Fibroblast of lung (primary cell): ENCODE measurements at regions not wholly inside any gene's neighbourhood (a gene's known extent, or its start where the extent isn't known, plus 50 kb on each side); places are given as distances from the start of the nearest gene placed in this dataset.

Source experiments
- DNase-seq, 2 donors: peaks; one replicate each; pipeline versions ENCODE4 v3.0.0 to v3.0.0-alpha.2; 2010; ENCODE audit warnings: low read depth in 2 of 2
- H2AFZ ChIP-seq: 2 replicates; pipeline ENCODE4 v1.5.1; 2012; ENCODE audit warnings: low read length, control low read depth, inconsistent platforms
- H3K27ac ChIP-seq: 2 replicates; pipeline ENCODE4 v1.5.1; 2011; ENCODE audit warnings: low read length, control low read depth; ENCODE audit not compliant: insufficient read depth
- H3K27me3 ChIP-seq: 2 replicates; pipeline ENCODE4 v1.5.1; 2011; ENCODE audit warnings: mild to moderate bottlenecking, low read length; ENCODE audit not compliant: control insufficient read depth, insufficient read depth
- H3K36me3 ChIP-seq: 2 replicates; pipeline ENCODE4 v1.5.1; 2011; ENCODE audit warnings: low read length; ENCODE audit not compliant: control insufficient read depth, insufficient read depth
- H3K4me1 ChIP-seq: 2 replicates; pipeline ENCODE4 v1.5.1; 2011; ENCODE audit warnings: low read length; ENCODE audit not compliant: control insufficient read depth, insufficient read depth; ENCODE audit errors: extremely low read depth
- H3K4me2 ChIP-seq: 2 replicates; pipeline ENCODE4 v1.5.1; 2011; ENCODE audit warnings: low read length, control low read depth; ENCODE audit not compliant: insufficient read depth; ENCODE audit errors: extremely low read depth
- H3K4me3 ChIP-seq, 4 experiments: fragments of 200-600 bp in 1 of 4; sonication (generic) in 1 of 4; replicated peaks in 1 of 4; 2 replicates each; pipeline ENCODE4 v1.5.1; 2011 to 2016; ENCODE audit warnings: low read length in 4 of 4, low read depth in 3 of 4, mild to moderate bottlenecking in 3 of 4, control low read depth in 2 of 4, inconsistent platforms in 1 of 4, mixed read lengths in 1 of 4; ENCODE audit not compliant: insufficient read depth in 1 of 4; ENCODE audit errors: control extremely low read depth in 1 of 4
- H3K79me2 ChIP-seq: 2 replicates; pipeline ENCODE4 v1.5.1; 2012; ENCODE audit warnings: mild to moderate bottlenecking, low read length, inconsistent platforms; ENCODE audit not compliant: control insufficient read depth, insufficient read depth
- H3K9ac ChIP-seq: 2 replicates; pipeline ENCODE4 v1.5.1; 2011; ENCODE audit warnings: mild to moderate bottlenecking, low read length, control low read depth; ENCODE audit not compliant: insufficient read depth
- H3K9me3 ChIP-seq: 2 replicates; pipeline ENCODE4 v1.5.1; 2012; ENCODE audit warnings: low read depth, low read length; ENCODE audit not compliant: control insufficient read depth, insufficient read depth
- H4K20me1 ChIP-seq: 2 replicates; pipeline ENCODE4 v1.5.1; 2011; ENCODE audit warnings: low read length; ENCODE audit not compliant: control insufficient read depth, insufficient read depth; ENCODE audit errors: extremely low read depth
- CTCF ChIP-seq, 2 donors: IDR thresholded peaks in 1 of 2; conservative IDR thresholded peaks in 1 of 2; 1 replicate in 1 of 2; 2 replicates in 1 of 2; pipeline ENCODE4 v1.5.1; 2011 to 2012; ENCODE audit warnings: low read length in 2 of 2, control low read depth in 1 of 2, inconsistent platforms in 1 of 2, low read depth in 1 of 2, mild to moderate bottlenecking in 1 of 2
- EZH2 ChIP-seq: IDR thresholded peaks from 2 replicates; pipeline ENCODE4 v1.5.1; 2012; ENCODE audit warnings: low read length, control low read depth, mild to moderate bottlenecking; ENCODE audit errors: missing control alignments

DNA sequence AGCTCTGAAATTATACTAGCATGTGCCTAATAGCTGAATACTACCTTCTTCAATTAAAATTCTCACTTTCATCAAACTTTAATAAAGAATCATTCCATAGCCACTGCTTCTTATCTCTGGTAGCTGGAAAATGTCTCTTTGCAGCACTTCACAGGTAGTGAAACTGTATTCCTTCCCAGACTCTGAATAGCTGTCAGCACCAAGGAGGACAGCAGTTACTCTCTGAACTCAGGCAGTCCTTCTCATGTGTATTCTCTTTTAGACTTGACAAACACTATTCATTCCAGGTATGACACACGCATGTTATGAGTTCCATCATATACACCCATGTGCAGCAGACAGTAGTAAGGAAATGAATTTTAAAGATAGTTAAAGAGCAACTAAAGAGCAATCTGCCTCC, 627.1 kb downstream of the EFNA5 start:
- no peaks in the 10 kb centered on the region for H4K20me1 ChIP-seq
- H3K9ac ChIP-seq = no peak overlapping the region
- H3K4me1 ChIP-seq = no peaks in the 10 kb centered on the region
- H3K9me3 ChIP-seq = no peaks in the 10 kb centered on the region
- no peaks in the 10 kb centered on the region for H3K27me3 ChIP-seq
- TF ChIP-seq CTCF (conservative IDR thresholded peaks at IDR 0.05 in 1 of 2, IDR thresholded peaks at IDR 0.05 in 1 of 2; ENCODE audit: low read depth in 1 of 2, low read length in 2 of 2) = no peak
- no peak for TF ChIP-seq EZH2
- no peak for DNase-seq
- H3K4me3 ChIP-seq = no peak overlapping the region
- no peak overlapping the region for H3K27ac ChIP-seq
- no peaks in the 10 kb centered on the region for H3K79me2 ChIP-seq
- H3K4me2 ChIP-seq = no peak overlapping the region
- H3K36me3 ChIP-seq = no peaks in the 10 kb centered on the region
- no peak overlapping the region for H2AFZ ChIP-seq

DNA sequence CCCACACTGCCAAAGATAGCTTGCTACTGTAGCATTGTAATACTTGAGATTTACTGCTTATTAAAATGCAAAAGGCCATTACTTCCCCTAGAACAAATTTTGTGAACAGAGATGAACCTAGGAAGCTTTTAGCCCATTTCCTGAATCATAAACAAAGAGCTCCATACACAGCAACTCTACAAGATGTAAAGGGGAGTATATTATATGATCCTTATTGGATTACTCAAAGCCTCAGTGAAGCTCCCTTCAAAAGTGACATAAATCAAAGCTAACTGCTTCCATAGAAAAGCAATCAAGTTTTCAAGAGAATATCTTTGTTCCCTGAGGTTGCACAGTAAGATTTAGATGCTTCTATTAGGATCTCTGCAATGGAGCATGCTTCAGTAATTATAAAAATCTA, 629.8 kb downstream of the EFNA5 start:
- Histone ChIP-seq H3K4me1 (no peaks in the 10 kb centered on the region), H4K20me1 (no peaks in the 10 kb centered on the region), H3K9ac (no peak overlapping the region), H3K9me3 (no peaks in the 10 kb centered on the region), H3K79me2 (no peaks in the 10 kb centered on the region), H3K4me3 (no peak overlapping the region), H3K27ac (no peak overlapping the region), H3K27me3 (no peaks in the 10 kb centered on the region), H3K36me3 (no peaks in the 10 kb centered on the region), H2AFZ (no peak overlapping the region), H3K4me2 (no peak overlapping the region)
- DNase-seq = no peak
- TF ChIP-seq CTCF (conservative IDR thresholded peaks at IDR 0.05 in 1 of 2, IDR thresholded peaks at IDR 0.05 in 1 of 2; ENCODE audit: low read depth in 1 of 2, low read length in 2 of 2) (no peak), EZH2 (no peak)

DNA sequence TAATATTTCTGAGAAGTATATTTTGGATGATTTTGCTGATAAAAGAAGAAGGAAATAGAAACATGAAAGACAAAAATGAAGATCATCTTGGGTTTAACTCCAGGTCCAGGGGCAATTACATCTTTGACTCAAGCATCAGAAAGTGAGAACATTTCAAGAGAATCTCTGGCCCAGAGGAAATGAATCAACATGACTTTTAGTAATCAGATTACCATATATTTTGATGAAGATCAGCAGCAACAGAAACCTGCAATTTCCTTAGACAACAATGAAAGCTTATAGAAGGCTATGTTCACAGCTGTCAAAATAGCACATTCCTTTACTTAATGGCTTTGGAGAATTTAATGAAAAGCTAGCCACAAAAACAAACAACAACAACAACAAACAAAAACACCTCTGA, 638.1 kb downstream of the EFNA5 start:
- no peak overlapping the region for H3K4me3 ChIP-seq
- no peak overlapping the region for H3K27ac ChIP-seq
- no peak for DNase-seq
- no peaks in the 10 kb centered on the region for H3K9me3 ChIP-seq
- H3K79me2 ChIP-seq = no peaks in the 10 kb centered on the region
- H3K27me3 ChIP-seq = no peaks in the 10 kb centered on the region
- no peaks in the 10 kb centered on the region for H3K36me3 ChIP-seq
- H3K4me2 ChIP-seq = no peak overlapping the region
- H3K9ac ChIP-seq = no peak overlapping the region
- H4K20me1 ChIP-seq = no peaks in the 10 kb centered on the region
- H2AFZ ChIP-seq = no peak overlapping the region
- no peaks in the 10 kb centered on the region for H3K4me1 ChIP-seq
- TF ChIP-seq EZH2 = no peak
- TF ChIP-seq CTCF (conservative IDR thresholded peaks at IDR 0.05 in 1 of 2, IDR thresholded peaks at IDR 0.05 in 1 of 2; ENCODE audit: low read depth in 1 of 2, low read length in 2 of 2) = no peak
